ENCODE measurements at regions not wholly inside any gene's neighbourhood (a gene's known extent, or its start where the extent isn't known, plus 50 kb on each side); places are given as distances from the start of the nearest gene placed in this dataset.

DNA sequence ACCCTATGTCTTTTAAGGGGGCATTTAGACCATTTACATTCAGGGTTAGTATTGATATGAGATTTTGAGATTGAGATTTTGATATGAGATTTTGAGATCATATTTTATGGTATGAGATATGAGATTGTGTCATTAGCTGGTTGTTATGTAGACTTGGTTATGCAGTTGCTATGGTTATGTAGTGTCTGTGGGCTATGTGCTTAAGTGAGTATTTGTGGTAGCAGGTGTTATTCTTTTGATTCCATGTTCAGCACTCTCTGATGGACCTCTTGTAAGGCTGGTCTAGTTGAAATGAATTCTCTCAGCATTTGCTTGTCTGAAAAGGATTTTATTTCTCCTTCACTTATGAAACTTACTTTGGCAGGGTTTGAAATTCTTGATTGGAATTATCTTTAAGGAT is 225.4 kb downstream of the SATB1 start:
- no peak overlapping the region for H3K4me3 Mint-ChIP-seq (ENCODE audit: low read depth)
- no peak overlapping the region for H3K27ac Mint-ChIP-seq
- peaks cover 6% of the 10 kb centered on the region for H3K36me3 Mint-ChIP-seq (ENCODE audit: insufficient read depth)
- peaks cover 34% of the 10 kb centered on the region for H3K9me3 Mint-ChIP-seq (ENCODE audit: low read depth)
- no peaks in the 10 kb centered on the region for H3K4me1 Mint-ChIP-seq (ENCODE audit: low read depth)
- H3K27me3 Mint-ChIP-seq, result no peaks in the 10 kb centered on the region
- TF ChIP-seq, protein P1, sequence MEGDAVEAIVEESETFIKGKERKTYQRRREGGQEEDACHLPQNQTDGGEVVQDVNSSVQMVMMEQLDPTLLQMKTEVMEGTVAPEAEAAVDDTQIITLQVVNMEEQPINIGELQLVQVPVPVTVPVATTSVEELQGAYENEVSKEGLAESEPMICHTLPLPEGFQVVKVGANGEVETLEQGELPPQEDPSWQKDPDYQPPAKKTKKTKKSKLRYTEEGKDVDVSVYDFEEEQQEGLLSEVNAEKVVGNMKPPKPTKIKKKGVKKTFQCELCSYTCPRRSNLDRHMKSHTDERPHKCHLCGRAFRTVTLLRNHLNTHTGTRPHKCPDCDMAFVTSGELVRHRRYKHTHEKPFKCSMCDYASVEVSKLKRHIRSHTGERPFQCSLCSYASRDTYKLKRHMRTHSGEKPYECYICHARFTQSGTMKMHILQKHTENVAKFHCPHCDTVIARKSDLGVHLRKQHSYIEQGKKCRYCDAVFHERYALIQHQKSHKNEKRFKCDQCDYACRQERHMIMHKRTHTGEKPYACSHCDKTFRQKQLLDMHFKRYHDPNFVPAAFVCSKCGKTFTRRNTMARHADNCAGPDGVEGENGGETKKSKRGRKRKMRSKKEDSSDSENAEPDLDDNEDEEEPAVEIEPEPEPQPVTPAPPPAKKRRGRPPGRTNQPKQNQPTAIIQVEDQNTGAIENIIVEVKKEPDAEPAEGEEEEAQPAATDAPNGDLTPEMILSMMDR (IDR thresholded peaks at IDR 0.05; ENCODE audit: unreplicated experiment), result no peak
- no peak for DNase-seq (ENCODE audit: low spot score, unreplicated experiment)

DNA sequence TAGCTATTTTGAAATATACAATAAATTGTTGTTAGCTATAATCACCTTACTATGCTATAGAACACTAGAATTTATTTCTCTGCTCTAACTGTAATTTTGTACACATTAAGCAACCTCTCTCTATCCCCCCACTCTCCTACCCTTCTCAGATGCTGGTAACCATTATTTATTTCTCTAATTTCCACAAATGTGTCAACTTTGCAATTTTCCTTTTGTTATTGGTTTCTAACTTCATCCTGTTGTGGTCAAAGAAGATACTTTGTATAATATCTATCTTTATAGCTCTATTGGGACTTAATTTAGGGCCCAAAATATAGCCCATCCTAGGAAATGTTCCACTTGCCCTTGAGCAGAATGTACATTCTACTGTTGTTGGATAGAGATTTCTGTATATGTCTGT is 229.3 kb downstream of the SATB1 start:
- Mint-ChIP-seq H3K36me3 (ENCODE audit: insufficient read depth) (peaks cover 8% of the 10 kb centered on the region), H3K9me3 (ENCODE audit: low read depth) (peaks cover 37% of the 10 kb centered on the region), H3K4me1 (ENCODE audit: low read depth) (no peaks in the 10 kb centered on the region), H3K27me3 (no peaks in the 10 kb centered on the region), H3K27ac (no peak overlapping the region), H3K4me3 (ENCODE audit: low read depth) (no peak overlapping the region)
- no peak for DNase-seq (ENCODE audit: low spot score, unreplicated experiment)
- TF ChIP-seq, protein P1 (IDR thresholded peaks at IDR 0.05; ENCODE audit: unreplicated experiment), result no peak

DNA sequence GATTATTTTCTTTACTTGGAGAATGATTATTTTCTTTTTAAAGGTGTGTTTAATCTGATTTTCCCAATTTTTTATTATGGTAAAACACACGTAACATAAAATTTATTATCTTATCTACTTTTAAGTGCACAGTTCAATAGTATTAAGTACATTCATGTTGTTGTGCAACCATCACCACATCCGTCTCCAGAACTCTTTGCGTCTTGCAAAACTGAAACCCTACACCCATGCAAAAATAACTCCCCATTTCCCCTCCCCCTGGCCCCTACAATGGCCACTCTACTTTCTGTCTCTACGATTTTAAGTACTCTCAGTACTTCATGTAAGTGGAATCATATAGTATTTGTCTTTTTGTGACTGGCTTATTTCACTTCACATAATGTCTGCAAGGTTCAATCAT is 230.7 kb downstream of the SATB1 start:
- TF ChIP-seq, protein P1 (IDR thresholded peaks at IDR 0.05; ENCODE audit: unreplicated experiment), result no peak
- H3K4me1 Mint-ChIP-seq (ENCODE audit: low read depth), result peaks cover under 1% of the 10 kb centered on the region
- DNase-seq (ENCODE audit: low spot score, unreplicated experiment), result no peak
- H3K36me3 Mint-ChIP-seq (ENCODE audit: insufficient read depth), result peaks cover 8% of the 10 kb centered on the region
- no peak overlapping the region for H3K27ac Mint-ChIP-seq
- no peaks in the 10 kb centered on the region for H3K27me3 Mint-ChIP-seq
- H3K9me3 Mint-ChIP-seq (ENCODE audit: low read depth), result peaks cover 35% of the 10 kb centered on the region
- H3K4me3 Mint-ChIP-seq (ENCODE audit: low read depth), result no peak overlapping the region

DNA sequence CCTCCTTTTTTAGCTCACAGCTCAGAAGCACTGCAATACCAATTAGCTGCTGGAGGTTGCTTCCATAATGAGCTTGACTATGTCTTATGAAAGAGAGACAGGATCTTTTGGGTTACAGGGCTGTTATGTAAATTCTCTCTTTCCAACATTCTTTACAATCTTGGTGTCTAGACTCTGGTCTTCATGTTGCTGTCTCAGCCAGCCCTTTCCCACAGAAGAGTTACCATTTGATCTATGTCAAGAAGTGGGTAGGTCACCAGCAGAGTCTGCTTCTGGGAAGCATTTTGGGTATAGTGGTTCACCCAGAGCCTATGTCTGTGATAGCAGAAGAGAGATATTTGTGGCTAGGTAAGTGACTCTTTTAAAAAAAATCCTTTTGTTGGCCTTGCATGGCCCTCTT is 234.5 kb downstream of the SATB1 start:
- no peak overlapping the region for H3K27ac Mint-ChIP-seq
- peaks cover 2% of the 10 kb centered on the region for H3K4me1 Mint-ChIP-seq (ENCODE audit: low read depth)

DNA sequence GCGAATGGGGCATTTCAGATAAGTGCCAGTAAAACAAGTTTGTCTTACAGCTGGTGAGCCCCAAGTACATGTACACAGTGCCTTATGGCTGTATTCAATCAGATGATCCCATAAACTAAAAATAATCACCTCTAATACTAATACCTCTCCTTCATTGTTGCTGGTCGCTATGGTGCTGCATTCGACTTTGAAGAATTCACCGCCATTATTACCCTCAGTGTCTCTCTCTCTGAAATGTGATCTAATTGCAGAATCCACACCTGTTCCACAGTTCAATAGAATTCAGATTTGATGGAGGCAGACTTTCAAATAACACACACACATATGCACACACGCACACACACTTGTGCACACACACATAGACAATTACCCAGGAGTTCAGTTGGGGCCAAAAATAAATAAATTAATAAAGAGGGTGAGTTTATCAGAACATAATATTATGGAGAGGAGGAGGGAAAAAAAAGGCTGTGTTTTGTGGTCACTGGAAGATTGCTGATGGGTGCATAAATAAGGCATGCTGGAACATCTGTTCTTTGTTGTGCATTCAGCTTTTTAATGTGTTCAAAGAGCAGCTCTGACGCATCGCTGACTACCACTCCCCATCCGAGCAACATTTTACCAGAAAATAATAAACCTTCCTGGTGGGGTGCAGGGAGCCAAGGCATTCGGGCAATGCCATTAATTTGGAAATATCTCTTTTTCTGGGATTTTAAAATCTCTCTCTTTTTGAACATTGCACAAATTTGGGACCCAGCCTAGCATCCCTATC is 235.7 kb downstream of the SATB1 start:
- TF ChIP-seq, protein P1 (IDR thresholded peaks at IDR 0.05; ENCODE audit: unreplicated experiment), result no peak
- peaks cover under 1% of the 10 kb centered on the region for H3K9me3 Mint-ChIP-seq (ENCODE audit: low read depth)
- no peaks in the 10 kb centered on the region for H3K27me3 Mint-ChIP-seq
- H3K4me1 Mint-ChIP-seq (ENCODE audit: low read depth), result peaks cover 2% of the 10 kb centered on the region
- H3K36me3 Mint-ChIP-seq (ENCODE audit: insufficient read depth), result peaks cover under 1% of the 10 kb centered on the region
- no peak overlapping the region for H3K4me3 Mint-ChIP-seq (ENCODE audit: low read depth)
- H3K27ac Mint-ChIP-seq, result no peak overlapping the region
- DNase-seq (ENCODE audit: low spot score, unreplicated experiment), result no peak

More for the DNA sequence above, 234.5 kb downstream of the SATB1 start:
- Mint-ChIP-seq H3K36me3 (ENCODE audit: insufficient read depth) (peaks cover 2% of the 10 kb centered on the region), H3K9me3 (ENCODE audit: low read depth) (peaks cover 7% of the 10 kb centered on the region), H3K4me3 (ENCODE audit: low read depth) (no peak overlapping the region), H3K27me3 (no peaks in the 10 kb centered on the region)
- TF ChIP-seq, protein P1 (IDR thresholded peaks at IDR 0.05; ENCODE audit: unreplicated experiment), result no peak
- DNase-seq (ENCODE audit: low spot score, unreplicated experiment), result no peak

All from progenitor cell of endocrine pancreas (in vitro differentiated cells).